ENCODE measurements at regions not wholly inside any gene's neighbourhood (a gene's known extent, or its start where the extent isn't known, plus 50 kb on each side); places are given as distances from the start of the nearest gene placed in this dataset.

DNA sequence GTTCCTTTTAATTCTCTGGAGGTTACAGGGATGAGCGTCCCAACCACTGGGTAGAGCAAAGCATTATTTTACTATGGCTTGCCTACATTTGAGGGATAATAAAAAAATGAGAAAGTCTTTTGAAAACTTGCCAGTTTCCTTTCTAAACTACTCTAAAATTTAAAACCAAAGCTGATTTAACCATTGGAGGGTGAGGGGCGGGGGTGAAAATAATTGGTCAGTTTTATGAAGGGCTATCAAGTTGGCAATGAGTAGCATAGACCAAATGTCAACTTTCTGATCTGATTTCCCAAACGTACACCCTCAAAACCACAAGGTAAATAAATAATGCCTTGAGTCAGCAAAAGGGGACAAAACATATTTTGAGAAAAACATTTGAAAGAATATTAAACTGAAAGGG, 85.7 kb upstream of the STK17B start:
- 73 to 81% (median 80%) methylated on average over 3 of the region's 3 CpGs for WGBS, 3 donors
- Histone ChIP-seq H3K4me3 (no peak overlapping the region), H3K27ac (no peak overlapping the region), H3K4me1 (ENCODE audit: insufficient read depth) (no peaks in the 10 kb centered on the region), H3K9me3 (no peaks in the 10 kb centered on the region), H3K36me3 (no peaks in the 10 kb centered on the region), H3K27me3 (no peaks in the 10 kb centered on the region)
- DNase-seq, result no peak
- no peak for TF ChIP-seq CTCF (IDR thresholded peaks at IDR 0.05)
- TF ChIP-seq POLR2A (IDR thresholded peaks at IDR 0.05), result no peak
- TF ChIP-seq EP300 (IDR thresholded peaks at IDR 0.05), result no peak
- intact Hi-C loops (cut with DNase I), result no loop called here

GRCh38 chr2:196258407-196258806, 87.0 kb upstream of the STK17B start:
- DNase-seq, result no peak
- H3K27ac ChIP-seq, result no peak overlapping the region
- H3K36me3 ChIP-seq, result no peaks in the 10 kb centered on the region
- intact Hi-C loops (cut with DNase I), result no loop called here
- H3K27me3 ChIP-seq, result no peaks in the 10 kb centered on the region
- TF ChIP-seq EP300 (IDR thresholded peaks at IDR 0.05) (no peak), CTCF (IDR thresholded peaks at IDR 0.05) (no peak), POLR2A (IDR thresholded peaks at IDR 0.05) (no peak)
- H3K9me3 ChIP-seq, result no peaks in the 10 kb centered on the region
- no peaks in the 10 kb centered on the region for H3K4me1 ChIP-seq (ENCODE audit: insufficient read depth)
- H3K4me3 ChIP-seq, result no peak overlapping the region

GRCh38 chr2:196259507-196260481, 88.4 kb upstream of the STK17B start:
- WGBS, 3 donors, result 68 to 75% (median 74%) methylated on average over 7 of the region's 7 CpGs
- H3K27me3 ChIP-seq, result no peaks in the 10 kb centered on the region
- no peaks in the 10 kb centered on the region for H3K36me3 ChIP-seq
- TF ChIP-seq CTCF (IDR thresholded peaks at IDR 0.05) (no peak), POLR2A (IDR thresholded peaks at IDR 0.05) (no peak), EP300 (IDR thresholded peaks at IDR 0.05) (no peak)
- H3K4me3 ChIP-seq, result no peak overlapping the region
- no peak overlapping the region for H3K27ac ChIP-seq
- H3K4me1 ChIP-seq (ENCODE audit: insufficient read depth), result no peaks in the 10 kb centered on the region
- no peaks in the 10 kb centered on the region for H3K9me3 ChIP-seq
- intact Hi-C loops (cut with DNase I), result no loop called here
- no peak for DNase-seq

DNA sequence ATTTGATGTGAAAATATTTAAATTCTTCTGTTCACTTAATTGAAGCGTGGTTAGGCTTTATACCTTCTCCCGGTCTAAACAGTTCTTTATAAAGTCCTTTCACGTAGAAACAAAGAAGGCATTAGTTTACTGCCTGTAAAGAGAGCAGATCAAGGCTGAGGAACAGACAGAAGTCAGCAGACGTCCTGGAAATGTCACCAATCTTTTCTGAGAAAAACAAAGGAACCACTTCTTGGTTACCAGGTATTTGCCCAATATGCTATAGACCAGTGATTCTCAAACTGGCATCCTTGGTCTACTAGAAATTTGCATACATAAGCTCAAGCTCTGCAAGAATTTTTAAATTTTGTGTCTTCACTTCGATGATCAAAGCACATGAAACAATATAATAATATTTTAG, 89.2 kb upstream of the STK17B start:
- Histone ChIP-seq H3K4me1 (ENCODE audit: insufficient read depth) (no peaks in the 10 kb centered on the region), H3K9me3 (no peaks in the 10 kb centered on the region), H3K27ac (no peak overlapping the region), H3K36me3 (no peaks in the 10 kb centered on the region), H3K27me3 (no peaks in the 10 kb centered on the region), H3K4me3 (no peak overlapping the region)
- intact Hi-C loops (cut with DNase I), result no loop called here
- WGBS, 3 donors, result 93 to 94% (median 93%) methylated on average over 5 of the region's 5 CpGs
- DNase-seq, result no peak
- TF ChIP-seq EP300 (IDR thresholded peaks at IDR 0.05) (no peak), CTCF (IDR thresholded peaks at IDR 0.05) (no peak), POLR2A (IDR thresholded peaks at IDR 0.05) (no peak)

Measured in ovary (tissue), 7 donors.